EL (cell line): ENCODE measurements at regions not wholly inside any gene's neighbourhood (a gene's known extent, or its start where the extent isn't known, plus 50 kb on each side); places are given as distances from the start of the nearest gene placed in this dataset.

Experiments used
- DNase-seq: peaks from one replicate; pipeline ENCODE4 v3.0.0-alpha.2; 2016

DNA sequence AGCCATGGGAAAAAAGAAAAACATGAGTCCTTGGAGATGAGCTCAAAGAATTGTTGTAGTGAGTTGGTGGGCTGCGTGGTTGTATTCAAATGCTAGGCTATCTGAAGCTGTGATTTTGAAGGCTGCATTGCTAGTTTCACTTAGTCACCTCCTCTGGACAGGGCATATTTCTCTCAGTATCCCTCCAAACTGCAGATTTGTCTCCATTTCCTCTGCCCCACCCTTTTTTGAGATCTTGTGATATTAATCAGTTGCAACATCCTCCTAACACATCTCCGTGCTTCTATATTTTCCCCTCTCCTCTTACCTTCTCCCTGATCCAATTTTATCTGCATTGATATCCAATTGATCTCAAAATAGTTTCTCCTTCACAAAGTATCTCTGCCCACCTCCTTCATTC lies 1048.0 kb upstream of the WWC1 start:
- DNase-seq: no peak

DNA sequence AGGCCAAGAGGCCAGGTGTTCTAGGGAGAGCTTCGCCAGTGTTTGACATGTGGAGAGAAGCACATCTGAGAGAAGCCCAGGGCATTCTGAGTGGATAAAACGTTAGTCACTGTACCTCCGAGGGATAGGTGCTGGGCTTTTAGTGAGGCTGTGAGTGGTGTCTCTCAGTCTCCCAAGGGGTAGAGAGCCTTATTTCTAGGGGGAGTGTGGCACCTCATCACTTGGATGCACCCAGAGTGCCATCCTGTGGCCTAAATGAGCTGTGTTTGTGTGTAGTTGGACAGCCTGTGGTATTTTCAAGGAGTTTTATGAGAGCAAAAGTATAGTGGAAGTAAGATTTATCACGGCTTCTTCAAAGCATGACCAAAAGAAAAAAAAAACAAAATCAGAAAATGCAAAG lies 1046.9 kb upstream of the WWC1 start:
- DNase-seq: peak; percentile 41

DNA sequence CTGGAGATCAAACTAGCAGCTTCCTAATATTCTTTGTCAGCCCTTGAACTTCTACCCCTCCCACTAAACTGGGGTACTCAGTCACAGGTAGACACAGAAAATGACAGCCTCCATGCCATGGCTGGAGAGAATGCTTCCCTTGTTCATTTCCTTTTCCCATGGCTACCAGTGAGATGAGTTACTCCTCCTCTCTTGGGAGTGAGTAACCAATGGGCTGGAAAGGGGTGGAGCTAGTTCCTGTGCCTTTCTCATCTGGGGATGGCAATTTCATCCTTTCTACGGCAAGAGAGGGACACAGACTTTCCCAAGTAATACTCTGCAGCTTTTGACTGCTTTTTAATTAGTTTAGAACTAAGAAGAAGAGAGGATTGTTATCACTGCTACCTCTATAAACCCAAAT lies 1045.6 kb upstream of the WWC1 start:
- peak; percentile 34 for DNase-seq

GRCh38 chr5:167247816-167248215 lies 1043.6 kb upstream of the WWC1 start:
- no peak for DNase-seq

- no peak for DNase-seq
Observed at GRCh38 chr5:167248257-167248656, 1043.2 kb upstream of the WWC1 start.

- DNase-seq: no peak
Observed at GRCh38 chr5:167250996-167251395, 1040.4 kb upstream of the WWC1 start.

GRCh38 chr5:167254132-167254531 lies 1037.3 kb upstream of the WWC1 start:
- DNase-seq: no peak

DNA sequence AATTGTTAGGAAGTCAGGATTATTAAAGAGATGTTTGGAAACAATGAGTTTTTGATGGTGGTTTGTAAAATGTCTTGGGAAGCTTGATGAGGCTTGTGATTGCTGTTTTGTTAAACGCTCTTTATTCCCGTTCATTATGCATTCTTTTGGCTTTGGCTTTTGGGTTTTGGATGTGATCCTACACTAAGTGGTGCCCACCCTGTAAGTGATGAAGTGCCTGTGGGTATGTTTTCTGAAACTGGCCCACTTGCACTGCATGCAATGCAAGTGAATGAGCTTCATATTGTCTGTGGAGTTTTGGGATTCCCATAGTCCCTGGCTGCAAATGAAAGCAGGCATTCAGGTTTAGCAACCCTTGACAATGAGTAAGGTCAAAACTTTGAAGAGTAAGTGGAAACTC lies 1035.5 kb upstream of the WWC1 start:
- no peak for DNase-seq

- DNase-seq: no peak
Observed at GRCh38 chr5:167259806-167260205, 1031.6 kb upstream of the WWC1 start.

DNA sequence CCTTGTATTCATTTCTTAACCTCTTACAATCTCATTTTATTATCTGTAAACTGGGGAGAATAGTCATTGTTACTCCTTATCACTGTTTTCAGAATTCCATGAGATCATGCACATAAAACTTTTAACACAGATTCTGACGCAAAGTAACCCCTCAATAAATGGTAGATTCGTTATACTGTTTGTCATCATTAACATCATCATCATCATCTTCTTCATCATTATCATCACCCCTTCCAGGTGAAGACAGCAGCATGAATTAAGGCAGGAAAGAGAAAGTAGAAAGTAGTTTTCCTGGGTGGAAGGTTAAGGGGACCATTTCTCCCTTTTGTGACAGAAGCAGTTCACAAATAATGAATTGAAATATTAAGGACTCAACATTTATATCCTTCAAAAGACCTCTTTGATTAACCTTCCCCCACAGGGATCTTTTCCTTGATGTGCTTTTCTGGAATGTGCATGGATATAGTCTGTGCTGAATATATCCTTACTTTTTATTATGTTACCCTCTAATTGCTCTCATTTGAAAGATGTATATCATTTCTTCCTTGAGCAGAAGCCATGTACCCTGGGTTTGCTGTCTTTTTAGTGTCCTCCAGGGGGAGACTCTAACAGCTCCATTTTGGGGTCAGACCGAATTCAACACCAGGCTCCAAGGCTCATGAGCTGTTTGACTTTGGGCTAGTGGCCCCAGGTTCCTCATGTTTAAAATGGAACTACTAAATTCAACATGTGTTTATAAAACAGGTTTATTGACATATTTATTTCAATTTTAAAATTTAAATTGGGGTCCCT lies 1029.9 kb upstream of the WWC1 start:
- DNase-seq: peak; percentile 12

GRCh38 chr5:167263185-167263584 lies 1028.3 kb upstream of the WWC1 start:
- DNase-seq: no peak

GRCh38 chr5:167264348-167264747 lies 1027.1 kb upstream of the WWC1 start:
- DNase-seq: no peak

DNA sequence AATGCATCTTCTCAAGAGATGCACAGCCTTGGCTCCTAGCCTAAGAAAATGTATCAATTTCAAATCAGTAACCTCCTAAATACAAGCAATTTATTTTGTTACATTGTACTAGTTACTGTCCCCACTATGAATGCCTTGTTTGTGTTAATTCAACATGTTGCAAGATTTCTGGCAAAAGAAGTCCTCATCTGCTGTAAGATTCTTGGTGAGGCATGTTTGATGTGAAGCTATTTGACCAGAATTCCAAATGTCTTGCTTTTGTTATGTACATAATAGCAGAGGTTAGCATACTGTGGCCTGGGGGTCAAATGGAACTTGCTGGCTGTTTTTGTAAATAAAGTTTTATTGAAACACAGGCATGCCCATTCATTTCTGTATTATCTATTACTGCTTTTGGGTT lies 1023.1 kb upstream of the WWC1 start:
- DNase-seq: no peak

GRCh38 chr5:167269146-167269545 lies 1022.3 kb upstream of the WWC1 start:
- DNase-seq: no peak

DNA sequence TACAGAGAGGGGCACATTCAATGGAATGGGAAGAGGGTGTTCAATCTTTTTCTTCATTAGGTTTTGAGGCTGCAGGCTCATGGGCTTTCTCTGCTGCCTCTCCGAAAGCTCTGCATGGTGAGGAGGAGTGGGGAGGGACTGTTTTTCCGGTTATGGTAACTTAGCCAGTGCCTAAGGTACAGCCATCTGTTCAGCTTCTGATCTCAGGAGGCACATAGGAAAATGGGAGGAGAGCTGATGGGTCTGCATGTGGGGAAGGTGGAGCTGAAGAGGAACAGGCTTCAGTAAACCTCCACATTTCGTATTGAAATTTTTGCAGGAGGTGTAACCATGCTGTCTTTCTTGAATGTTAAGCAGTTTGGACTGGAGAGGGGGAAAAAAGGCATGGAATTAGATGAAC lies 1020.4 kb upstream of the WWC1 start:
- DNase-seq: no peak

DNA sequence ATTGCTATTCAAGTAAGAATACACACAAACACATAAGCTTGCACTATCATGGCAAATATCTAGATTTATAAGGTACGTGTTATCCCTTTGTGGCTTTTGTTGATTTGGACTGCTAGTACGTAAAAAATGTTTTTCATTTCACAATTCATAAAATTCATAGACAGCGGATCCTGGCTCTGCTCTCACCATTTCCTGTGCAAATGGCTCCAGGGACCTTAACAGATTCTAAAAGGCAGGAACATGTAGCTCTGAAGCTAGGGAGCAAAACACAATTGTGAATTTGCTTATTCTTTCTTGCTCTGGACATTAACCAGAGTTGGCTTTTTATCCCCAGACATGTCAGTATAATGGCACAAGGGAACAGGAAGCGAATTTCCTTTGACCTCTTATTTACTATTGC lies 1019.9 kb upstream of the WWC1 start:
- no peak for DNase-seq

- no peak for DNase-seq
Observed at GRCh38 chr5:167280111-167280510, 1011.3 kb upstream of the WWC1 start.

GRCh38 chr5:167281925-167282324 lies 1009.5 kb upstream of the WWC1 start:
- DNase-seq: no peak

- no peak for DNase-seq
Observed at GRCh38 chr5:167283691-167284090, 1007.8 kb upstream of the WWC1 start.

DNA sequence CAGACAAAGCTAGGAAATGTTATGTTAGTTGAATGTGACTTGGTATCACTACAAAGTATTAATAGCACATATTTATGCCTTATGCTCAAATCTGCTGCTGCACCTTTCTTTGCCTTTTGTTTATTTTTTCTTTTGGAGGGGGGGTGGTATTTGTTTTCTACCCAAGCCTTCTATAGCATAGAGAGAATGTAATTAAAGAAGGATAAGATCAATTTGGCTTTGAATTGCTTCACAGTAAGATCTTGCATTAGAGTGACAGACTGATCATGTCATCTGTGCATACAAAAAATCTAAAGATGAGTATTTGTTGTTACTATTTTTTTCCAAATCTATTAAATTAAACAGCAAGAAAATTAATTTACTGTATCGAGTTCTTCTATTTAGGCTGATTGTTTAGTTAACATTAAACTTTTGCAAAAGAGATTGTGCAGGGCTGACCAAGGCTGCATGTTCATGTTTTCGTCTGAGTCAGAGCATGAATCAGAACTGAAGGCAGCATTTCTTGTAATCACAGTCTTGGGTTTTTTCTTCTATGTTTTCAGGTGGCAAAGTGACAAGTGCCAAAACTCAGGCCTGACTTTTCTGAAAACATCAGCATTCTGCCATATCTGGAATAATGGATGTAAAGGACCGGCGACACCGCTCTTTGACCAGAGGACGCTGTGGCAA lies 1007.1 kb upstream of the WWC1 start:
- DNase-seq: peak; percentile 1

GRCh38 chr5:167285591-167285990 lies 1005.9 kb upstream of the WWC1 start:
- no peak for DNase-seq

GRCh38 chr5:167286891-167287290 lies 1004.6 kb upstream of the WWC1 start:
- no peak for DNase-seq

GRCh38 chr5:167290478-167290877 lies 1001.0 kb upstream of the WWC1 start:
- no peak for DNase-seq

DNA sequence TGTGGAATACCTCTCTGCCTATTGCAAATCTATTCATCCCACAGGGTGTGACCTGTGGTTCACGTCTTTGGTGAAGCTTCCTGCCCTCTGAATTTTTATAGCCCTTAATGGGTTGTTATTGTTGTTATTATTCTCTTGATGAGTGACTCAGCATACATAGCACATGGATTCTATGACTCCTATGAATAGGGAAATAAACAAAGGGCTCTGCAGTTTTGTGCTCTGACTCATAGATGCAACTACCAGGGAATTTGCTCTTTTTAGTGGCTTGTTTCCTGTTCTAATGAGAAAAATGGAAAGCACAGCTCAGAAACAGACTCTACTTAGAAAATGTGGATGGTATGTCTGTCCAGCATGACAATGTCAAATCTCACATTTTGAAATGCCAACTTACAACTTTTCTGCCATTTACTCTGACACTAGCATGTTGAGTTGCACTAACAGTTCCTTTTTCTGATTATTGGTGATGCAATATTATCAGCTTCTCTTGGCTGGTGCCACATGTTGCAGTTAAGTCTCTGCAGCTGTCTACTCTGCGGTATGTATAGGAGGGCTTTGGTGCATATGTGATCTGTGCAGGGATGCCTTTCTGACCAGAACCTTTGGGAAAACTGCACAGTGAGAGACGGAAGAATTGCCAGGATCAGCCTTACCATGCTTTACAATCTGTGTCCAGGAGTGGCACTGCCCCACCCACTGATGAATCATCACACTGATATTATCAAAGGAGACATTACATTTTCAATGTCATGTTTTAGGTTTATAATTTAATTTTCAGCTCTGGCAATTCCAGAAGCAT lies 996.4 kb upstream of the WWC1 start:
- peak; percentile 89 for DNase-seq
